Fibroblast of skin of left quadriceps (primary cell): ENCODE measurements at regions not wholly inside any gene's neighbourhood (a gene's known extent, or its start where the extent isn't known, plus 50 kb on each side); places are given as distances from the start of the nearest gene placed in this dataset.

Experiments used
- DNase-seq, 2 experiments: peaks; one replicate each; pipeline ENCODE4 v3.0.0-alpha.2; 2013; ENCODE audit warnings: low read depth in 2 of 2

DNA sequence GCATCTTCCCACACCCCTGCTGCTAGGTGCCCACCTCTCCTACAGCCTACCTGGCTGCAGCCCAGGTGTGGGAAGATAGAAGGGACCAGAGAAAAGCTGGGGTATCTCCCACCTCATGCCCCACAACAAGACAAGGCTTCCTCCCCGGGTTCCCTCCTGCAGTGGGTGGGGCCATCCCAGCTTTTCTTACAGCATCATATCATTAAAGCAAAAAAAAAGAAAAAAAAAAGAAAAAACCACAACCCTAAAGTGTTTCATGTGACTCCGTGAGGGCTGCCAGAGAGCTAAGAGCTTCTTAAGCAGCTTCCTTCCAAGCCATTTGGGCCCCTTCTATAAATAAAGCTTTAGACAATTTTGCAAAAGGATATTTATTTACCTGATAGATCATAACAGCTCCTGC, 455.4 kb upstream of the TSHZ3 start:
- DNase-seq: no peak

DNA sequence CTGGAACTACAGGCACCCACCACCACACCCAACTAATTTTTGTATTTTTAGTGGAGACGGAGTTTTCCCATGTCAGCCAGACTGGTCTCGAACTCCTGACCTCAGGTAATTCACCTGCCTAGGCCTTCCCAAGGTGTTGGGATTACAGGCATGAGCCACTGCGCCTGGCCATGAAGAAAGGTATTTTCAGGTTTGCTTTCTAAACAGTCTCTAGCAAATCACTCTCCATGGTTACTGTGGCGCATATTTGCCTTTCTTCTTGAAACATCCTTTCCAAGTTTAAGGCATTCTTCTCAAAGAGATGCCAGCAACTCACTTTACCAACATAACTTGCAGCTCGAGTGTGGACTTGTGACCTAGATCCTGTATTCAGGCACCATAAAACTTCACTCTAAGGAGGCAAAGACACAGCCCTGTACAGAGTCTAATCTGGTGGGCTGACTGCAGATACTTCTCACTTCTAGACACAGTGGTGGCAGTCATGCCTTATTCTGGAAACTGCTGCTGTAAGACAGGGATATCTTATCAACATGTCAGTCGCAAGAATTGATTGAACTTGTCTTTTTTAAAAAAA, 461.4 kb upstream of the TSHZ3 start:
- DNase-seq: no peak

DNA sequence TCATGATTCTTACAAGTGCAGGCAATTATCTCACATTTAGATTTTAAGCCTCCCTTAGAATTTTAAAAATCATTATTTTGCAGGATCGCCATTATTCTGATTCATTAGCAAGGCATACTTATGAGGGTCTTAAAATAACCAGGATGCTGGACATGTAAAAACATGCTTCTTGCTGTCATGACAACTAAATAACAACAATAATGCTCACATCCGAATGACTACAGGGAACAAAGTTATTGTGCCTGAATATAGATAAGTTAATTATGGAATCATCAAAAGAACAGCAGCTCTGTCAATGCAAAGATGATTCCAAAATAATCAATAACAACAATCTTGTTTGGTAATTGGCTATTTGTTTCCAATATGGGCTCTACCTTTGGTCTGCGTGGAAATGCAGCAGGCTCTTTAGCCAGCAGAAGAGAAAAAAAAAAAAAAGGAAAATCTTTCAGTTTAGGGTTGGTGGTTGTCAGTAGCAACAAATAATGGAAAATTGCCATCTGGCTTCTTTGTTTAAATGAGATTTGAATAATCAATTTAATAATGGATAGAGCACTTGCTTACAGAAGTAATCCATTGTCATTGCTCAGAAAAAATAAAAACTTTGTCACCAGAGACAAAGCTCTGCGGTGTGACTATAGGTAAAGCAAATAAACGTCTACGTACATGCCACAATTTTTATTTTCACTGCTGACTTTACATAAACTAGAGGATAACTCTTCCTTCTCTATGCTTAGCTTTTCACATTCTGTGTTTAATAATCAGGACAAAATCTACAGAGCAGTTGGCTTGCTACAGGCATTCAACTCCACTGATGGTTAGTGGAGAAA, 468.9 kb upstream of the TSHZ3 start:
- DNase-seq: no peak

DNA sequence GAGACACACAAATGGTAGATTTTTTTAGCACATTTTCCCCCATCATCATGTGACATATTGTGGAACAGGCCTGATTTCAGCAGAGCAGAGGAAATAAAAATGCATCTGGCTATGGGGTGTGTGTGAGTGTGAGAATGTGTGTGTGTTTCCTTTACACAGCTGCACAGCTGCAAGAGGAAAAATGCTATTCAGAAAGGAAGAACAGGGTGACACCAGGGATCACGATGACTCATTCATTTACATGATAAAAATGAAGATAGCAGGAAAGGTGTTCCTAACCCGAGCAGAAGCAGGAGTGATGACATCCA, 469.5 kb upstream of the TSHZ3 start:
- no peak for DNase-seq

DNA sequence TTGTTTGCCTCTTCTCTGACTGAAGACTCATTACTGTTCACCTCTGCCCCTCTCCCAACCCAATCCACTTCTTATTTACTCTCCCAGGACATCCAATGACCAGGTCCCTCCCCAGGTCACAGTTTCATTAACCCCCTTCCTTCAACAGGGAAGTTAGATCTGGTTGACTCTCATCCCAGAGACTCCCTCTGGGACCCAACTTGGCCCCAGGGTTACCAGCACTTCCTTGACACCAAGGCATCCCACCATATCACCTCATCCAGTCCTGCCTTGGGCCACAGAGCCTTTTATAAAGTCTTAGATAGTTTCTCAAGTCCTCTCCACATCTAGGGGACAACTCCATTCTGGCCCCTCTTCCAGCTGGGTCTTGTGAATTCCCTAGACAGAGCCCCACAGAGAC, 470.6 kb upstream of the TSHZ3 start:
- DNase-seq: no peak

- DNase-seq: no peak
Observed at GRCh38 chr19:31821346-31821745, 472.1 kb upstream of the TSHZ3 start.

GRCh38 chr19:31825134-31826094, 476.2 kb upstream of the TSHZ3 start:
- DNase-seq: no peak

GRCh38 chr19:31826325-31826724, 477.1 kb upstream of the TSHZ3 start:
- no peak for DNase-seq

DNA sequence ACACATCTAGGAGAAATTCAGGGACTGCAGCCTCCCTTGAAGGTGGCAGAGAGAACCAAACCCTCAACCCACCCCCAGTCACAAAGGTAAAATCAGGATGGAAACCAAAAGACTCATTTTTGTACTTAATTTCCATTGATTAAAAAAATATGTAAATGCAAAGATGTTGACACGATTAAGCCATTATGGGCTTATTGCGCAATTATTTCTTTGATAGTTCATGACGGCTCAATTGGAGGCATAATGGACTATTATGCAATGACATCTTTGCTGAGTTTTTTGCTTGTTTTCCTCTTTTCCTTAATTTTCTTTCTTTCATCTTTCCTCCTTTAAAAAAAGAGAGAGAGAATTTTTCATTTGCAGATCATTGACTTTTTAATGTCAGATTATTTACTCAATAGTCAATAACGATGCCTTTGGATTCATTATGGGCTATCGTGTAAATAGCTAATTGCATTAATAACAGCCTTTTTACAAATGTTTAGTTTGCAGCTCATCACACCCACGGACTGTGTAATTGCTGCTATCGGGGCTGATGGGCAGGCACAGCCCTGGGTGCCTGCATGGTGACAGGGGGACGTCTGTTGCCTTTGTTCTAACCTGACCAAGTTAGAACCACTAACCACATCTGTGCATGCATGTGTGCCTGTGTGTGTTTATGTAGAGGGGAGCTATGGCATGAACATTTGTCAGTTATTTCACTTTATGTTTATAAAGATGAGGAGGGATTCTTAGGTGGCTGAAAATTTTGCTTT, 482.4 kb upstream of the TSHZ3 start:
- DNase-seq: no peak

- DNase-seq: no peak
Observed at GRCh38 chr19:31832176-31832548, 482.9 kb upstream of the TSHZ3 start.

GRCh38 chr19:31834070-31834469, 484.8 kb upstream of the TSHZ3 start:
- DNase-seq: no peak

GRCh38 chr19:31838163-31838815, 489.1 kb upstream of the TSHZ3 start:
- no peak for DNase-seq

- no peak for DNase-seq
Observed at GRCh38 chr19:31840371-31840770, 491.1 kb upstream of the TSHZ3 start.

- no peak for DNase-seq
Observed at GRCh38 chr19:31841755-31842154, 492.5 kb upstream of the TSHZ3 start.

- no peak for DNase-seq
Observed at GRCh38 chr19:31863122-31863521, 482.3 kb upstream of the ZNF507 start.

- DNase-seq: no peak
Observed at GRCh38 chr19:31874313-31874712, 471.1 kb upstream of the ZNF507 start.

- no peak for DNase-seq
Observed at GRCh38 chr19:31875591-31875990, 469.8 kb upstream of the ZNF507 start.

DNA sequence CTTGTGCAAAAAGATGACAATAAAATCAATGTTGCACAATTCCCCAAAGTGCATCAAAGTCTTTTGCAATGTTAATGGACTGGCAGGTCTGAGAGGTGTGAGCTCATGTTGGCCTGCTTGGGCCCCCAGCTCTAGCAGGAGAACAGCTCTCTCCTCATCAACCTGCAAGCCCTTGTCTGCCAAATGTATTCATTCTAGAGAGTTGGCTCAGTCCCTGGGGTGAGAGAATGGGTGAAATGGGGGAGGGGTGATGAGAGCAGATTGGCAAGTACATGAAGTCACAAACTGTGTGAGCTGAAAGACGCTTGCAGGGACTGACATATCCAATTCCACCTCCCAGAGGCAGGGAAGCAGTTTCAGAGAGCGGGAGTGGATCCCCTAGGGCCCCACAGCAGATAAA, 465.1 kb upstream of the ZNF507 start:
- no peak for DNase-seq

DNA sequence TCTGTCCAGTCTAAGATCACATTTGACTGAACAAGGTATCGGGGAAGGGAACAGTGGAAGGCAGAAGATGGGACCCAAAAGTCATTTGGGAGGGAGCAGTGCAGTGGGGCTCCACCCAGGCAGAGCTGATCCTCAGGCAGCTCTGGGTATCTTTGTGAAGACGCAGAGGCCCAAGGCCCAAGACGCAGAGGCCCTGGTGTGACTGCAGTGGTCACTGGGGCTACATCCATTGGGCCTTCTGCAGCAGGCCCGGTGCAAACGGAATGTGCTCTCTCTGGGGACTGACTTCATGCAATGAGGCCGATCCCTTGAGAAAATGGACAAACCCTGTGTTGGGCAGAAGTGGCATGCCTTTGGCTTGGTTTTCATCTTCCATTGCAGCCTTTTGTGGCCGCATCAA, 463.4 kb upstream of the ZNF507 start:
- no peak for DNase-seq

- DNase-seq: no peak
Observed at GRCh38 chr19:31882709-31883108, 462.7 kb upstream of the ZNF507 start.

- DNase-seq: no peak
Observed at GRCh38 chr19:31883296-31883990, 462.0 kb upstream of the ZNF507 start.
